Spleen (tissue), 11 donors: ENCODE measurements at regions not wholly inside any gene's neighbourhood (a gene's known extent, or its start where the extent isn't known, plus 50 kb on each side); places are given as distances from the start of the nearest gene placed in this dataset.

Source experiments
- DNase-seq: peaks from one replicate; pipeline ENCODE4 v3.0.0-alpha.2; 2020
- H3K27ac ChIP-seq, 8 donors: fragments of 200-600 bp; sonication (generic) in 7 of 8; 1 replicate in 4 of 8; 2 replicates in 4 of 8; pipeline versions ENCODE4 v1.5.0 to v1.8.0; 2016 to 2021; ENCODE audit warnings: inconsistent platforms in 4 of 8, mild to moderate bottlenecking in 4 of 8, moderate library complexity in 1 of 8
- H3K27me3 ChIP-seq, 7 donors: fragments of 200-600 bp; sonication (generic) in 6 of 7; replicated peaks in 1 of 7; 1 replicate in 4 of 7; 2 replicates in 3 of 7; pipeline versions ENCODE4 v1.5.0 to v1.8.0; 2016 to 2021; ENCODE audit warnings: inconsistent platforms in 3 of 7, mild to moderate bottlenecking in 1 of 7
- H3K36me3 ChIP-seq, 6 donors: fragments of 200-600 bp; sonication (generic) in 5 of 6; 1 replicate in 4 of 6; 2 replicates in 2 of 6; pipeline versions ENCODE4 v1.5.0 to v1.8.0; 2016 to 2021; ENCODE audit warnings: inconsistent platforms in 2 of 6
- H3K4me1 ChIP-seq, 6 donors: fragments of 200-600 bp; sonication (generic) in 5 of 6; 1 replicate in 3 of 6; 2 replicates in 3 of 6; pipeline versions ENCODE4 v1.5.0 to v1.8.0; 2016 to 2021; ENCODE audit warnings: inconsistent platforms in 3 of 6
- H3K4me3 ChIP-seq, 8 donors: fragments of 200-600 bp; sonication (generic) in 7 of 8; 1 replicate in 4 of 8; 2 replicates in 4 of 8; pipeline versions ENCODE4 v1.5.0 to v1.8.0; 2016 to 2021; ENCODE audit warnings: inconsistent platforms in 4 of 8, mild to moderate bottlenecking in 4 of 8, moderate library complexity in 2 of 8
- H3K9me3 ChIP-seq, 8 donors: fragments of 200-600 bp; sonication (generic) in 7 of 8; 1 replicate in 4 of 8; 2 replicates in 4 of 8; pipeline versions ENCODE4 v1.5.0 to v1.8.0; 2016 to 2021; ENCODE audit warnings: inconsistent platforms in 4 of 8
- POLR2A ChIP-seq, 3 donors: fragments of 450-650 bp; IDR thresholded peaks; one replicate each; pipeline ENCODE4 v1.5.1; 2017; ENCODE audit warnings: antibody characterized with exemption in 3 of 3, mild to moderate bottlenecking in 1 of 3
- POLR2AphosphoS5 ChIP-seq, 3 donors: sonication (generic); formaldehyde crosslinking; IDR thresholded peaks; one replicate each; pipeline ENCODE4 v1.5.1; 2017; ENCODE audit warnings: antibody characterized with exemption in 3 of 3
- WGBS, 5 donors: extraction: QIAGEN DNeasy Blood & Tissue Kit in 3 of 5; methylation state at CpG; one replicate each; pipeline versions ENCODE4 v1.1.5 to v1.1.7; 2013 to 2018; 5-methylcytosine and 5-hydroxymethylcytosine counted together
- intact Hi-C: fragments of 100-400 bp; cut with DNase I; formaldehyde crosslinking; loops from one replicate; pipeline ENCODE4 v1.15.0; 2023; ENCODE audit warnings: low total_unique reads
- TF ChIP-seq, protein P1 (sequence below), 11 experiments: fragments of 200-600 bp in 7 of 11; fragments of 450-650 bp in 4 of 11; sonication (generic) in 4 of 11; IDR thresholded peaks in 8 of 11; conservative IDR thresholded peaks in 3 of 11; 1 replicate in 7 of 11; 2 replicates in 4 of 11; pipeline versions ENCODE4 v1.4.0 to v1.8.0; 2016 to 2021; ENCODE audit warnings: antibody characterized with exemption in 11 of 11, inconsistent platforms in 4 of 11, mild to moderate bottlenecking in 1 of 11
- donor health status: healthy with polysubstance abuse.
- donor health status: DM: no; HTN: no; CAD: no; lungs with moderate emphysema.
- donor health status: DM: no; HTN: no; CAD: no.
- donor health status: Bipolar disorder and iron deficiency.
- donor health status: healthy.
- donor health status: DM: no; HTN: no; CAD: no.
- donor health status: DM: yes; HTN: yes; CAD: no.

- TF ChIP-seq, protein P1, sequence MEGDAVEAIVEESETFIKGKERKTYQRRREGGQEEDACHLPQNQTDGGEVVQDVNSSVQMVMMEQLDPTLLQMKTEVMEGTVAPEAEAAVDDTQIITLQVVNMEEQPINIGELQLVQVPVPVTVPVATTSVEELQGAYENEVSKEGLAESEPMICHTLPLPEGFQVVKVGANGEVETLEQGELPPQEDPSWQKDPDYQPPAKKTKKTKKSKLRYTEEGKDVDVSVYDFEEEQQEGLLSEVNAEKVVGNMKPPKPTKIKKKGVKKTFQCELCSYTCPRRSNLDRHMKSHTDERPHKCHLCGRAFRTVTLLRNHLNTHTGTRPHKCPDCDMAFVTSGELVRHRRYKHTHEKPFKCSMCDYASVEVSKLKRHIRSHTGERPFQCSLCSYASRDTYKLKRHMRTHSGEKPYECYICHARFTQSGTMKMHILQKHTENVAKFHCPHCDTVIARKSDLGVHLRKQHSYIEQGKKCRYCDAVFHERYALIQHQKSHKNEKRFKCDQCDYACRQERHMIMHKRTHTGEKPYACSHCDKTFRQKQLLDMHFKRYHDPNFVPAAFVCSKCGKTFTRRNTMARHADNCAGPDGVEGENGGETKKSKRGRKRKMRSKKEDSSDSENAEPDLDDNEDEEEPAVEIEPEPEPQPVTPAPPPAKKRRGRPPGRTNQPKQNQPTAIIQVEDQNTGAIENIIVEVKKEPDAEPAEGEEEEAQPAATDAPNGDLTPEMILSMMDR (IDR thresholded peaks at IDR 0.05 in 8 of 11, conservative IDR thresholded peaks at IDR 0.05 in 3 of 11) = no peak
- TF ChIP-seq POLR2AphosphoS5 (IDR thresholded peaks at IDR 0.05) (no peak), POLR2A (IDR thresholded peaks at IDR 0.05) (no peak)
- peak; percentile 37 for DNase-seq
- no peaks in the 10 kb centered on the region for H3K36me3 ChIP-seq
- intact Hi-C loops = no loop called here
- peaks cover 4 to 30% (median 22%) of the 10 kb centered on the region in 8 donors for H3K9me3 ChIP-seq
- H3K27me3 ChIP-seq = peaks cover 0 to 54% (median 7%) of the 10 kb centered on the region in 7 donors
- peaks cover 0 to 8% (median 2%) of the 10 kb centered on the region in 6 donors for H3K4me1 ChIP-seq
- no peak overlapping the region for H3K4me3 ChIP-seq
- no peak overlapping the region for H3K27ac ChIP-seq
- 73 to 87% (median 79%) methylated on average over 5 to 7 of the region's 7 CpGs for WGBS, 5 donors
These were observed 77.5 kb upstream of the ACTRT2 start for GRCh38 chr1:2943686-2944260.

GRCh38 chr1:2944705-2945104, 76.6 kb upstream of the ACTRT2 start:
- Histone ChIP-seq H3K36me3 (no peaks in the 10 kb centered on the region), H3K4me3 (no peak overlapping the region), H3K27ac (no peak overlapping the region), H3K9me3 (peaks cover 4 to 25% (median 22%) of the 10 kb centered on the region in 8 donors), H3K27me3 (peaks cover 0 to 59% (median 7%) of the 10 kb centered on the region in 7 donors), H3K4me1 (peaks cover 0 to 8% (median 2%) of the 10 kb centered on the region in 6 donors)
- intact Hi-C loops = no loop called here
- 63 to 79% (median 75%) methylated on average over 4 of the region's 4 CpGs for WGBS, 5 donors
- peak; percentile 1 for DNase-seq
- TF ChIP-seq POLR2AphosphoS5 (IDR thresholded peaks at IDR 0.05) (no peak), POLR2A (IDR thresholded peaks at IDR 0.05) (no peak)
- TF ChIP-seq, protein P1 (IDR thresholded peaks at IDR 0.05 in 8 of 11, conservative IDR thresholded peaks at IDR 0.05 in 3 of 11) = no peak

DNA sequence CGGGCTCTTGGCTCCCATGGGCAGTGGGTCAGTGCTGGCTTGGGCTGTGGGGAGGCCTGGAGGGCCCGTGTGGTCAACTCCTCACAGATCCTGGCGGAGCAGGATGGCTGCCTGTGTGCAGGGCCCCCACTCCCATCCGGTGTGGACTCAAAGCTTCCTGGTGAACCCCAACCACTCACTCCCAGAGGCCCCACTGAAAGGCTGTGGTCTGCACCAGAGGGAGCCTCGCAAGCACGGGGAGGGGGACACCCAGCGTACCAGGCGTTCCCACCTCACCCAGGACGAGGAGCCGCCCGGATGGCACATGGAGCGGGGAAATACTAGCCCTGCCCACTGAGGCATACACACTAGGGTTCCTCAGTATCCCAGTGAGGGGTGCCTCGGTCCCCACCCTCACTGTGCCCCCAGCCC, 75.4 kb upstream of the ACTRT2 start:
- Histone ChIP-seq H3K9me3 (peaks cover 4 to 14% (median 11%) of the 10 kb centered on the region in 8 donors), H3K27ac (no peak overlapping the region), H3K27me3 (peaks cover 0 to 65% (median 7%) of the 10 kb centered on the region in 7 donors), H3K4me3 (no peak overlapping the region), H3K4me1 (peaks cover 0 to 8% (median 2%) of the 10 kb centered on the region in 6 donors), H3K36me3 (no peaks in the 10 kb centered on the region)
- intact Hi-C loops = no loop called here
- 70 to 88% (median 81%) methylated on average over 11 to 13 of the region's 13 CpGs for WGBS, 5 donors
- peak; percentile 41 for DNase-seq
- TF ChIP-seq, protein P1 (IDR thresholded peaks at IDR 0.05 in 8 of 11, conservative IDR thresholded peaks at IDR 0.05 in 3 of 11) = no peak
- TF ChIP-seq POLR2A (IDR thresholded peaks at IDR 0.05) (no peak), POLR2AphosphoS5 (IDR thresholded peaks at IDR 0.05) (no peak)

GRCh38 chr1:2946291-2946690, 75.0 kb upstream of the ACTRT2 start:
- TF ChIP-seq, protein P1 (IDR thresholded peaks at IDR 0.05 in 8 of 11, conservative IDR thresholded peaks at IDR 0.05 in 3 of 11) = no peak
- TF ChIP-seq POLR2A (IDR thresholded peaks at IDR 0.05) (no peak), POLR2AphosphoS5 (IDR thresholded peaks at IDR 0.05) (no peak)
- H3K4me1 ChIP-seq = peaks cover 0 to 8% (median 2%) of the 10 kb centered on the region in 6 donors
- H3K27ac ChIP-seq = no peak overlapping the region
- intact Hi-C loops = no loop called here
- H3K4me3 ChIP-seq = no peak overlapping the region
- DNase-seq = peak; percentile 40
- peaks cover 3 to 10% (median 6%) of the 10 kb centered on the region in 8 donors for H3K9me3 ChIP-seq
- no peaks in the 10 kb centered on the region for H3K36me3 ChIP-seq
- WGBS, 5 donors = 78 to 92% (median 82%) methylated on average over 14 to 16 of the region's 16 CpGs
- peaks cover 0 to 70% (median 7%) of the 10 kb centered on the region in 7 donors for H3K27me3 ChIP-seq
